SU-DHL-6 (cell line): ENCODE measurements at regions not wholly inside any gene's neighbourhood (a gene's known extent, or its start where the extent isn't known, plus 50 kb on each side); places are given as distances from the start of the nearest gene placed in this dataset.

Source experiments
- CTCF ChIP-seq: fragments of 200-600 bp; sonication (generic); IDR thresholded peaks from one replicate; pipeline ENCODE4 v1.5.1; 2017; ENCODE audit warnings: antibody characterized with exemption, mild to moderate bottlenecking, low read length, moderate library complexity; ENCODE audit not compliant: insufficient read depth, poor library complexity, severe bottlenecking
- EZH2phosphoT487 ChIP-seq: fragments of 200-600 bp; sonication (generic), shearing (Covaris generic); conservative IDR thresholded peaks from 2 replicates; pipeline ENCODE4 v1.6.1; 2018; ENCODE audit warnings: mild to moderate bottlenecking, antibody characterized with exemption, low read length, moderate library complexity, mixed read lengths

GRCh38 chr4:124199755-124200154 is 512.8 kb downstream of the ANKRD50 start:
- no peak for TF ChIP-seq CTCF
- TF ChIP-seq EZH2phosphoT487 = no peak
